ENCODE measurements at regions not wholly inside any gene's neighbourhood (a gene's known extent, or its start where the extent isn't known, plus 50 kb on each side); places are given as distances from the start of the nearest gene placed in this dataset.
"Not testable (repeated sequence)": the region's sequence is repeated elsewhere in the genome, so short reads cannot be mapped to it uniquely, and the experiment has no call there.

- no peak for DNase-seq
Observed at GRCh38 chr2:142757111-142757510, 120.4 kb upstream of the KYNU start.

- no peak for DNase-seq
Observed at GRCh38 chr2:142756430-142756829, 121.0 kb upstream of the KYNU start.

GRCh38 chr2:142755191-142755590 lies 122.3 kb upstream of the KYNU start:
- DNase-seq, result no peak

GRCh38 chr2:142754182-142754581 lies 123.3 kb upstream of the KYNU start:
- no peak for DNase-seq

- DNase-seq, result no peak
Observed at GRCh38 chr2:142750858-142751257, 126.6 kb upstream of the KYNU start.

GRCh38 chr2:142748559-142749099 lies 128.8 kb upstream of the KYNU start:
- no peak for DNase-seq

- DNase-seq, result no peak
Observed at GRCh38 chr2:142745691-142746090, 131.8 kb upstream of the KYNU start.

- no peak for DNase-seq
Observed at GRCh38 chr2:142742371-142743214, 134.9 kb upstream of the KYNU start.

- no peak for DNase-seq
Observed at GRCh38 chr2:142741764-142742269, 135.6 kb upstream of the KYNU start.

- no peak for DNase-seq
Observed at GRCh38 chr2:142734770-142735169, 142.7 kb upstream of the KYNU start.

- DNase-seq, result no peak
Observed at GRCh38 chr2:142734231-142734630, 143.2 kb upstream of the KYNU start.

- DNase-seq, result not testable (repeated sequence)
Observed at GRCh38 chr2:142729814-142730213, 147.7 kb upstream of the KYNU start.

- not testable (repeated sequence) for DNase-seq
Observed at GRCh38 chr2:142727821-142728478, 149.5 kb upstream of the KYNU start.

- no peak for DNase-seq
Observed at GRCh38 chr2:142725386-142725785, 152.1 kb upstream of the KYNU start.

GRCh38 chr2:142724713-142725349 lies 152.6 kb upstream of the KYNU start:
- DNase-seq, result no peak

- DNase-seq, result no peak
Observed at GRCh38 chr2:142724186-142724585, 153.3 kb upstream of the KYNU start.

- no peak for DNase-seq
Observed at GRCh38 chr2:142723236-142723635, 154.2 kb upstream of the KYNU start.

GRCh38 chr2:142722569-142722968 lies 154.9 kb upstream of the KYNU start:
- DNase-seq, result no peak

GRCh38 chr2:142722086-142722485 lies 155.4 kb upstream of the KYNU start:
- DNase-seq, result no peak

GRCh38 chr2:142721015-142721414 lies 156.4 kb upstream of the KYNU start:
- DNase-seq, result no peak

- DNase-seq, result no peak
Observed at GRCh38 chr2:142718576-142719155, 158.8 kb upstream of the KYNU start.

Data from muscle of arm (tissue), 1 donor.